ENCODE measurements at regions not wholly inside any gene's neighbourhood (a gene's known extent, or its start where the extent isn't known, plus 50 kb on each side); places are given as distances from the start of the nearest gene placed in this dataset.

GRCh38 chr3:188067932-188068331, 86.0 kb upstream of the LPP start:
- Histone ChIP-seq H3K9me3 (ENCODE audit: control insufficient read depth, low read length) (no peaks in the 10 kb centered on the region), H3K36me3 (ENCODE audit: control insufficient read depth in 1 of 2, insufficient read depth in 2 of 2, low read length in 1 of 2) (no peaks in the 10 kb centered on the region), H3K27me3 (ENCODE audit: control insufficient read depth in 1 of 2, insufficient read depth in 2 of 2, low read length in 1 of 2) (no peaks in the 10 kb centered on the region), H3K4me1 (ENCODE audit: control insufficient read depth in 1 of 2, insufficient read depth in 2 of 2, low read length in 2 of 2) (no peaks in the 10 kb centered on the region), H3K4me3 (ENCODE audit: low read length in 2 of 2) (no peak overlapping the region), H3K27ac (ENCODE audit: low read depth in 1 of 2, low read length in 2 of 2) (no peak overlapping the region)
- ATAC-seq (ENCODE audit: low FRiP score), result no peak
- DNase-seq, result no peak
- intact Hi-C loops (cut with DNase I), result no loop called here

GRCh38 chr3:188068342-188068741, 85.6 kb upstream of the LPP start:
- Histone ChIP-seq H3K4me1 (ENCODE audit: control insufficient read depth in 1 of 2, insufficient read depth in 2 of 2, low read length in 2 of 2) (no peaks in the 10 kb centered on the region), H3K27me3 (ENCODE audit: control insufficient read depth in 1 of 2, insufficient read depth in 2 of 2, low read length in 1 of 2) (no peaks in the 10 kb centered on the region), H3K4me3 (ENCODE audit: low read length in 2 of 2) (no peak overlapping the region), H3K27ac (ENCODE audit: low read depth in 1 of 2, low read length in 2 of 2) (no peak overlapping the region), H3K36me3 (ENCODE audit: control insufficient read depth in 1 of 2, insufficient read depth in 2 of 2, low read length in 1 of 2) (no peaks in the 10 kb centered on the region), H3K9me3 (ENCODE audit: control insufficient read depth, low read length) (no peaks in the 10 kb centered on the region)
- WGBS, 2 donors, result 93 to 97% methylated on average over 3 of the region's 3 CpGs
- no peak for ATAC-seq (ENCODE audit: low FRiP score)
- DNase-seq, result no peak
- intact Hi-C loops (cut with DNase I), result no loop called here

GRCh38 chr3:188071636-188072035, 82.3 kb upstream of the LPP start:
- no peaks in the 10 kb centered on the region for H3K9me3 ChIP-seq (ENCODE audit: control insufficient read depth, low read length)
- no peaks in the 10 kb centered on the region for H3K4me1 ChIP-seq (ENCODE audit: control insufficient read depth in 1 of 2, insufficient read depth in 2 of 2, low read length in 2 of 2)
- no peaks in the 10 kb centered on the region for H3K27me3 ChIP-seq (ENCODE audit: control insufficient read depth in 1 of 2, insufficient read depth in 2 of 2, low read length in 1 of 2)
- WGBS, 2 donors, result 86 to 88% methylated on average over 2 of the region's 2 CpGs
- DNase-seq, result no peak
- no peak overlapping the region for H3K27ac ChIP-seq (ENCODE audit: low read depth in 1 of 2, low read length in 2 of 2)
- no peak overlapping the region for H3K4me3 ChIP-seq (ENCODE audit: low read length in 2 of 2)
- intact Hi-C loops (cut with DNase I), result no loop called here
- no peaks in the 10 kb centered on the region for H3K36me3 ChIP-seq (ENCODE audit: control insufficient read depth in 1 of 2, insufficient read depth in 2 of 2, low read length in 1 of 2)
- no peak for ATAC-seq (ENCODE audit: low FRiP score)

GRCh38 chr3:188076176-188076575, 77.8 kb upstream of the LPP start:
- no peak for DNase-seq
- H3K4me1 ChIP-seq (ENCODE audit: control insufficient read depth in 1 of 2, insufficient read depth in 2 of 2, low read length in 2 of 2), result no peaks in the 10 kb centered on the region
- no peaks in the 10 kb centered on the region for H3K9me3 ChIP-seq (ENCODE audit: control insufficient read depth, low read length)
- ATAC-seq (ENCODE audit: low FRiP score), result no peak
- H3K27ac ChIP-seq (ENCODE audit: low read depth in 1 of 2, low read length in 2 of 2), result no peak overlapping the region
- H3K27me3 ChIP-seq (ENCODE audit: control insufficient read depth in 1 of 2, insufficient read depth in 2 of 2, low read length in 1 of 2), result no peaks in the 10 kb centered on the region
- H3K36me3 ChIP-seq (ENCODE audit: control insufficient read depth in 1 of 2, insufficient read depth in 2 of 2, low read length in 1 of 2), result no peaks in the 10 kb centered on the region
- intact Hi-C loops (cut with DNase I), result no loop called here
- 67 to 75% methylated on average over 4 of the region's 4 CpGs for WGBS, 2 donors
- H3K4me3 ChIP-seq (ENCODE audit: low read length in 2 of 2), result no peak overlapping the region

GRCh38 chr3:188077160-188077799, 76.7 kb upstream of the LPP start:
- Histone ChIP-seq H3K4me3 (ENCODE audit: low read length in 2 of 2) (no peak overlapping the region), H3K27me3 (ENCODE audit: control insufficient read depth in 1 of 2, insufficient read depth in 2 of 2, low read length in 1 of 2) (no peaks in the 10 kb centered on the region), H3K9me3 (ENCODE audit: control insufficient read depth, low read length) (no peaks in the 10 kb centered on the region), H3K27ac (ENCODE audit: low read depth in 1 of 2, low read length in 2 of 2) (no peak overlapping the region), H3K36me3 (ENCODE audit: control insufficient read depth in 1 of 2, insufficient read depth in 2 of 2, low read length in 1 of 2) (no peaks in the 10 kb centered on the region), H3K4me1 (ENCODE audit: control insufficient read depth in 1 of 2, insufficient read depth in 2 of 2, low read length in 2 of 2) (no peaks in the 10 kb centered on the region)
- intact Hi-C loops (cut with DNase I), result no loop called here
- whole genome bisulfite sequencing, 2 donors, result 85 to 86% methylated on average over 8 of the region's 8 CpGs
- DNase-seq, result no peak
- ATAC-seq (ENCODE audit: low FRiP score), result peak; percentile 41

- no peak for DNase-seq
- no peak for ATAC-seq (ENCODE audit: low FRiP score)
- H3K4me3 ChIP-seq (ENCODE audit: low read length in 2 of 2), result no peak overlapping the region
- H3K4me1 ChIP-seq (ENCODE audit: control insufficient read depth in 1 of 2, insufficient read depth in 2 of 2, low read length in 2 of 2), result no peaks in the 10 kb centered on the region
- no peaks in the 10 kb centered on the region for H3K27me3 ChIP-seq (ENCODE audit: control insufficient read depth in 1 of 2, insufficient read depth in 2 of 2, low read length in 1 of 2)
- 97 to 100% methylated on average over 2 of the region's 2 CpGs for WGBS, 2 donors
- no peaks in the 10 kb centered on the region for H3K36me3 ChIP-seq (ENCODE audit: control insufficient read depth in 1 of 2, insufficient read depth in 2 of 2, low read length in 1 of 2)
- H3K27ac ChIP-seq (ENCODE audit: low read depth in 1 of 2, low read length in 2 of 2), result no peak overlapping the region
- intact Hi-C loops (cut with DNase I), result no loop called here
- H3K9me3 ChIP-seq (ENCODE audit: control insufficient read depth, low read length), result no peaks in the 10 kb centered on the region
Measured at GRCh38 chr3:188080091-188080490, 73.9 kb upstream of the LPP start.

- Histone ChIP-seq H3K36me3 (ENCODE audit: control insufficient read depth in 1 of 2, insufficient read depth in 2 of 2, low read length in 1 of 2) (no peaks in the 10 kb centered on the region), H3K9me3 (ENCODE audit: control insufficient read depth, low read length) (no peaks in the 10 kb centered on the region), H3K27me3 (ENCODE audit: control insufficient read depth in 1 of 2, insufficient read depth in 2 of 2, low read length in 1 of 2) (no peaks in the 10 kb centered on the region), H3K4me1 (ENCODE audit: control insufficient read depth in 1 of 2, insufficient read depth in 2 of 2, low read length in 2 of 2) (no peaks in the 10 kb centered on the region), H3K27ac (ENCODE audit: low read depth in 1 of 2, low read length in 2 of 2) (no peak overlapping the region), H3K4me3 (ENCODE audit: low read length in 2 of 2) (no peak overlapping the region)
- 45 to 50% methylated on average over 2 of the region's 2 CpGs for WGBS, 2 donors
- DNase-seq (no peak), ATAC-seq (ENCODE audit: low FRiP score) (no peak)
- intact Hi-C loops (cut with DNase I), result no loop called here
Measured at GRCh38 chr3:188082031-188082430, 71.9 kb upstream of the LPP start.

GRCh38 chr3:188082450-188082849, 71.5 kb upstream of the LPP start:
- ATAC-seq (ENCODE audit: low FRiP score) (no peak), DNase-seq (no peak)
- Histone ChIP-seq H3K36me3 (ENCODE audit: control insufficient read depth in 1 of 2, insufficient read depth in 2 of 2, low read length in 1 of 2) (no peaks in the 10 kb centered on the region), H3K27ac (ENCODE audit: low read depth in 1 of 2, low read length in 2 of 2) (no peak overlapping the region), H3K4me1 (ENCODE audit: control insufficient read depth in 1 of 2, insufficient read depth in 2 of 2, low read length in 2 of 2) (no peaks in the 10 kb centered on the region), H3K9me3 (ENCODE audit: control insufficient read depth, low read length) (no peaks in the 10 kb centered on the region), H3K4me3 (ENCODE audit: low read length in 2 of 2) (no peak overlapping the region), H3K27me3 (ENCODE audit: control insufficient read depth in 1 of 2, insufficient read depth in 2 of 2, low read length in 1 of 2) (no peaks in the 10 kb centered on the region)
- 61 to 70% methylated on average over 1 of the region's 1 CpG for WGBS, 2 donors
- intact Hi-C loops (cut with DNase I), result no loop called here

GRCh38 chr3:188083011-188083410, 70.9 kb upstream of the LPP start:
- H3K9me3 ChIP-seq (ENCODE audit: control insufficient read depth, low read length), result no peaks in the 10 kb centered on the region
- no peak overlapping the region for H3K4me3 ChIP-seq (ENCODE audit: low read length in 2 of 2)
- ATAC-seq (ENCODE audit: low FRiP score) (no peak), DNase-seq (no peak)
- 96 to 100% methylated on average over 1 of the region's 1 CpG for WGBS, 2 donors
- H3K36me3 ChIP-seq (ENCODE audit: control insufficient read depth in 1 of 2, insufficient read depth in 2 of 2, low read length in 1 of 2), result no peaks in the 10 kb centered on the region
- H3K27ac ChIP-seq (ENCODE audit: low read depth in 1 of 2, low read length in 2 of 2), result no peak overlapping the region
- H3K4me1 ChIP-seq (ENCODE audit: control insufficient read depth in 1 of 2, insufficient read depth in 2 of 2, low read length in 2 of 2), result no peaks in the 10 kb centered on the region
- intact Hi-C loops (cut with DNase I), result no loop called here
- H3K27me3 ChIP-seq (ENCODE audit: control insufficient read depth in 1 of 2, insufficient read depth in 2 of 2, low read length in 1 of 2), result no peaks in the 10 kb centered on the region

Data from aorta (tissue), 5 donors.